Breast epithelium (tissue), 4 donors: ENCODE measurements at regions not wholly inside any gene's neighbourhood (a gene's known extent, or its start where the extent isn't known, plus 50 kb on each side); places are given as distances from the start of the nearest gene placed in this dataset.
A peak's percentile ranks its signal among the peaks of the same experiment; 100 is the strongest.

Experiments used
- DNase-seq, 2 donors: peaks; one replicate each; pipeline ENCODE4 v3.0.0-alpha.2; 2019; ENCODE audit warnings: low spot score in 2 of 2
- H3K27ac ChIP-seq, 2 donors: fragments of 200-600 bp; sonication (generic) in 1 of 2; one replicate each; pipeline ENCODE4 v1.5.1; 2016 to 2019; ENCODE audit warnings: mild to moderate bottlenecking in 1 of 2
- H3K27me3 ChIP-seq, 2 donors: fragments of 200-600 bp; sonication (generic) in 1 of 2; one replicate each; pipeline versions ENCODE4 v1.5.1 to v1.6.0; 2017 to 2019; ENCODE audit warnings: control low read depth in 1 of 2, mild to moderate bottlenecking in 1 of 2
- H3K36me3 ChIP-seq: fragments of 200-600 bp; one replicate; pipeline ENCODE4 v1.5.1; 2019
- H3K4me1 ChIP-seq, 2 donors: fragments of 200-600 bp; sonication (generic); one replicate each; pipeline ENCODE4 v1.5.1; 2016 to 2019; ENCODE audit warnings: control low read depth in 1 of 2
- H3K4me3 ChIP-seq, 3 donors: fragments of 200-600 bp; sonication (generic); 1 replicate in 2 of 3; 2 replicates in 1 of 3; pipeline ENCODE4 v1.5.1; 2016 to 2019; ENCODE audit warnings: mild to moderate bottlenecking in 3 of 3, moderate library complexity in 2 of 3
- H3K9me3 ChIP-seq, 2 donors: fragments of 200-600 bp; sonication (generic) in 1 of 2; one replicate each; pipeline ENCODE4 v1.5.1; 2016 to 2019; ENCODE audit warnings: control low read depth in 1 of 2
- POLR2A ChIP-seq: fragments of 450-650 bp; IDR thresholded peaks from one replicate; pipeline ENCODE4 v1.6.1; 2016; ENCODE audit warnings: antibody characterized with exemption, mild to moderate bottlenecking, moderate library complexity
- POLR2AphosphoS5 ChIP-seq, 3 donors: sonication (generic); formaldehyde crosslinking; IDR thresholded peaks; one replicate each; pipeline ENCODE4 v1.6.1; 2017; ENCODE audit warnings: antibody characterized with exemption in 3 of 3
- intact Hi-C: fragments of 100-400 bp; cut with DNase I; formaldehyde crosslinking; loops from one replicate; pipeline ENCODE4 v1.15.1; 2023; ENCODE audit warnings: low total_unique reads
- TF ChIP-seq, protein P1 (sequence below), 3 donors: fragments of 450-650 bp; IDR thresholded peaks; one replicate each; pipeline ENCODE4 v1.5.1; 2016 to 2017; ENCODE audit warnings: antibody characterized with exemption in 3 of 3, mild to moderate bottlenecking in 3 of 3, moderate library complexity in 3 of 3

DNA sequence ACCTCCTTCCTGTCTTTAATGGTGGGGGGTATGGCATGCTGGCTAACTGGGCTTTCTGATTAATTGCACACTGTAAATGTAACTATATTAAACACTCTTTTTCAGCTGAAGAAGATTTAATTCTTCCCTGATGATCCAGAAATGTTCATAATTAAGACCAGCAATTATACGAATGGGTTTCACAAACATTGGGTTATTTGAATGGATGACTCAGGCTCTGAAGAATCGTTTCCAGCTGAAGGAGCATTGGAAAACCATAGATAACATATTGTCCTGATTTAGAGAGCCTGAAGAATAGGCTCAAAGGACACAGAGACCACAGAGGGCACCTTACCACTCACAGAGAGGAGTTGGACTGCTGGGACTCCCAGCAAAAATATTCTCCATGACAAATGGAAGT lies 130.7 kb upstream of the SSTR4 start:
- Histone ChIP-seq H3K27ac (peak overlapping the region in 1 of 2 donors; percentile 43), H3K4me1 (no peaks in the 10 kb centered on the region), H3K9me3 (peaks cover 0 to 16% of the 10 kb centered on the region in 2 donors), H3K4me3 (no peak overlapping the region), H3K36me3 (no peaks in the 10 kb centered on the region), H3K27me3 (no peaks in the 10 kb centered on the region)
- DNase-seq, result no peak
- no peak for TF ChIP-seq POLR2A
- TF ChIP-seq, protein P1, sequence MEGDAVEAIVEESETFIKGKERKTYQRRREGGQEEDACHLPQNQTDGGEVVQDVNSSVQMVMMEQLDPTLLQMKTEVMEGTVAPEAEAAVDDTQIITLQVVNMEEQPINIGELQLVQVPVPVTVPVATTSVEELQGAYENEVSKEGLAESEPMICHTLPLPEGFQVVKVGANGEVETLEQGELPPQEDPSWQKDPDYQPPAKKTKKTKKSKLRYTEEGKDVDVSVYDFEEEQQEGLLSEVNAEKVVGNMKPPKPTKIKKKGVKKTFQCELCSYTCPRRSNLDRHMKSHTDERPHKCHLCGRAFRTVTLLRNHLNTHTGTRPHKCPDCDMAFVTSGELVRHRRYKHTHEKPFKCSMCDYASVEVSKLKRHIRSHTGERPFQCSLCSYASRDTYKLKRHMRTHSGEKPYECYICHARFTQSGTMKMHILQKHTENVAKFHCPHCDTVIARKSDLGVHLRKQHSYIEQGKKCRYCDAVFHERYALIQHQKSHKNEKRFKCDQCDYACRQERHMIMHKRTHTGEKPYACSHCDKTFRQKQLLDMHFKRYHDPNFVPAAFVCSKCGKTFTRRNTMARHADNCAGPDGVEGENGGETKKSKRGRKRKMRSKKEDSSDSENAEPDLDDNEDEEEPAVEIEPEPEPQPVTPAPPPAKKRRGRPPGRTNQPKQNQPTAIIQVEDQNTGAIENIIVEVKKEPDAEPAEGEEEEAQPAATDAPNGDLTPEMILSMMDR (IDR thresholded peaks at IDR 0.05), result no peak
- TF ChIP-seq POLR2AphosphoS5 (IDR thresholded peaks at IDR 0.05), result no peak
- intact Hi-C loops, result loop anchor here (5.0 kb wide), 1 partner anchor 273 kb away; no protein-coding TSS in a partner anchor

DNA sequence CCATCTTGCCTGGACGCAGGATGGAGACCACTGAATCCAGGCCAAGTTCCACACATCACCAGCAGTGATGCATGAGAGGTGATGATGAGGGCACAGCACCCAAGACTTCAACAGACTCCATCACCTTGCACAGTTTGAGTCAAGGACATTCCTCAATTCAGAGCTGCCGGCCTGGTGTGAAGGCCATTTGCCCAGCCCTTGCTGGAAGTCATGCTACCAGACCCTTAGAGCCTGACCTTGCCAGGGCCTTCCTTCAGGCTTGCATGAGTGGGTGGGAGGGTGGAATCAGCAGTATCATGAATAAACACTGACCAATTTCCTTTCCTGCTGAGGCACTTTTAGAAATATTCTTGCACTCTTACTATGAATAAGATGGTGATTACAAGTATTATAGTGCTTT lies 130.2 kb upstream of the SSTR4 start:
- DNase-seq, result no peak
- Histone ChIP-seq H3K27me3 (no peaks in the 10 kb centered on the region), H3K27ac (peak overlapping the region in 1 of 2 donors; percentile 9), H3K4me3 (no peak overlapping the region), H3K9me3 (peaks cover 0 to 16% of the 10 kb centered on the region in 2 donors), H3K4me1 (no peaks in the 10 kb centered on the region), H3K36me3 (no peaks in the 10 kb centered on the region)
- no peak for TF ChIP-seq POLR2A
- TF ChIP-seq, protein P1 (IDR thresholded peaks at IDR 0.05), result no peak
- intact Hi-C loops, result loop anchor here (5.0 kb wide), 1 partner anchor 272 kb away; no protein-coding TSS in a partner anchor

DNA sequence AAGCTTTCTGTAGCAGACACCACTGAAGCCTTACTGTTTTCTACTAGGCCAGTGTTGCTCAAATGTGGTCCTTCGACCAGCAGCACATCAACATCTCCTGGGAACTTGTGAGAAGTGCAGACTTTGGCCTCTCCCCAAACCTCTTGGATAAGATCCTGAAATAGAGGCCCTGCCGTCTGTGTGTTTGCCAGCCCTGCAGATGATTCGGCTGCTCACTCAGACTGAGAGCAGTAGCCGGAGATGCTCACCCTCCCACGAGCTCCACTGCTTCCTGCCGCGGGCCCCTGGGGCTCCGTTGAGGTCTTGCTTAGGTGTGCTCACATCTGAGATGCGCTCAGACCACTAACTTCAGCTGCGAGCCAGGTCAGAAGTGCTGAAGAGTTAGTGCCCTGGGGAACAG lies 129.5 kb upstream of the SSTR4 start:
- H3K27me3 ChIP-seq, result no peaks in the 10 kb centered on the region
- DNase-seq, result peak in 1 of 2 donors; percentile 23
- H3K36me3 ChIP-seq, result no peaks in the 10 kb centered on the region
- no peak overlapping the region for H3K4me3 ChIP-seq
- intact Hi-C loops, result no loop called here
- TF ChIP-seq POLR2AphosphoS5 (IDR thresholded peaks at IDR 0.05) (no peak), POLR2A (no peak)
- TF ChIP-seq, protein P1 (IDR thresholded peaks at IDR 0.05), result no peak
- peak overlapping the region in 1 of 2 donors; percentile 9 for H3K27ac ChIP-seq
- H3K4me1 ChIP-seq, result no peaks in the 10 kb centered on the region
- H3K9me3 ChIP-seq, result peaks cover 0 to 16% of the 10 kb centered on the region in 2 donors

DNA sequence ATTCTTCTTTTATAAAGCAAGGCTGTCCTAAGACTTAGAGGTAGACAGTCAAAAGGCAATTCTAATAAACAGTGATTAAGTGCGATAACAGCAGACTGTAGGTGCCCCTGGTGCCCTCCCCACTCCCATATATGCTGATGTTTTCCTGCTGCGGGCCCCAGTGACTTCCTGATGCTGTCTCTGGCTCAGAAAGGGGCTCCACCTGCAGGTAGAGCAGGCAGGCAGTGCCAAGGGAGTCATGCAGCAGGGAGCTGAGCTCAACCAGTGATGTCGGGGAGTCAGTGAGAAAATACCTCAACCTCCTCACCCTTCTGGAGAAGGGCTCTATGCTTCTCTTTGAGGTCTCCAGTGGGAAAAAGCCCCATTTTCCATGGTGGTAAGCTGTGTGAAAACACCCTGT lies 126.7 kb upstream of the SSTR4 start:
- no peak overlapping the region for H3K27ac ChIP-seq
- intact Hi-C loops, result no loop called here

DNA sequence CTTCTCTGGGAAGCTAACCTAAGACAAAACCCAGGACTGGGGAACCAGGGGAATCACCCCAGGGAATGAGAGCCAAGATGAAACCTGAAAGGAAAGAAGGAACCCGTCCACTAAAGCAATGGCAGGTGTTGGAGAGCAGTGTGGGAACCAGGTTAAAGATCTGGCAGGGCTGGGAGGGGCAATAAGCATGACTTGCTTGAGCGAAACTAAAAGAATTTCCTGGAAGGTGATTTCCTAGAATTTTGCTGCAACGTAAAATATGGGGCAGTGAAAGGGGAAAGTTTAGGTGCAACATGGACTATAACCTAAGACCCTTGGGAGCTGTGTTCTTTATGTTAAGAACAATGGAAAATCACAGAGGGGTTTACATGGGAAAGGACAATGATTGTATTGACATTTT lies 126.2 kb upstream of the SSTR4 start:
- H3K9me3 ChIP-seq, result no peaks in the 10 kb centered on the region
- TF ChIP-seq POLR2A, result no peak
- TF ChIP-seq, protein P1 (IDR thresholded peaks at IDR 0.05), result no peak
- TF ChIP-seq POLR2AphosphoS5 (IDR thresholded peaks at IDR 0.05), result no peak
- H3K4me1 ChIP-seq, result no peaks in the 10 kb centered on the region
- H3K27ac ChIP-seq, result no peak overlapping the region
- H3K36me3 ChIP-seq, result no peaks in the 10 kb centered on the region
- DNase-seq, result no peak
- H3K4me3 ChIP-seq, result no peak overlapping the region
- intact Hi-C loops, result no loop called here
- H3K27me3 ChIP-seq, result no peaks in the 10 kb centered on the region

More for the DNA sequence above, 126.7 kb upstream of the SSTR4 start:
- Histone ChIP-seq H3K9me3 (no peaks in the 10 kb centered on the region), H3K4me1 (no peaks in the 10 kb centered on the region), H3K36me3 (no peaks in the 10 kb centered on the region), H3K27me3 (no peaks in the 10 kb centered on the region), H3K4me3 (no peak overlapping the region)
- TF ChIP-seq POLR2AphosphoS5 (IDR thresholded peaks at IDR 0.05) (no peak), POLR2A (no peak)
- TF ChIP-seq, protein P1 (IDR thresholded peaks at IDR 0.05), result no peak
- no peak for DNase-seq
